ENCODE measurements at regions not wholly inside any gene's neighbourhood (a gene's known extent, or its start where the extent isn't known, plus 50 kb on each side); places are given as distances from the start of the nearest gene placed in this dataset.

- POLR2A ChIA-PET = no interaction called here
- no peaks in the 10 kb centered on the region for H3K79me2 ChIP-seq (ENCODE audit: control insufficient read depth, insufficient read depth, low read length)
- no peaks in the 10 kb centered on the region for H3K36me3 ChIP-seq (ENCODE audit: control insufficient read depth in 2 of 2, extremely low read depth in 1 of 2, insufficient read depth in 2 of 2, low read length in 2 of 2)
- H3K9ac ChIP-seq (replicated peaks; ENCODE audit: extremely low read depth, insufficient read depth, low read length) = no peak overlapping the region
- no peak overlapping the region for H3K4me3 ChIP-seq (replicated peaks in 1 of 3; ENCODE audit: insufficient read depth in 1 of 3, low read depth in 1 of 3, low read length in 3 of 3)
- H3K27me3 ChIP-seq (ENCODE audit: control insufficient read depth in 2 of 2, insufficient read depth in 2 of 2, low read length in 2 of 2) = no peaks in the 10 kb centered on the region
- no peaks in the 10 kb centered on the region for H3K4me1 ChIP-seq (ENCODE audit: control insufficient read depth, extremely low read depth, insufficient read depth, low read length)
- dilution Hi-C loops (cut with MboI; ENCODE audit: extremely low pct_ligation_motif_present, low sequenced_read_pairs) = no loop called here
- H3K9me3 ChIP-seq (replicated peaks; ENCODE audit: control insufficient read depth, insufficient read depth, low read length) = no peaks in the 10 kb centered on the region
- H4K20me1 ChIP-seq (replicated peaks; ENCODE audit: control insufficient read depth, extremely low read depth, insufficient read depth, low read length) = no peaks in the 10 kb centered on the region
- intact Hi-C loops (cut with micrococcal nuclease) = no loop called here
- no peak overlapping the region for H3K27ac ChIP-seq (ENCODE audit: insufficient read depth, low read depth, low read length)
- H3K4me2 ChIP-seq (ENCODE audit: insufficient read depth, low read length) = no peak overlapping the region
- DNase-seq (ENCODE audit: low read depth, low spot score) = no peak
- CTCF ChIA-PET = no interaction called here
- no TSS peak for BruUV-seq (replicated peaks)
- no peak for TF ChIP-seq JUN (IDR thresholded peaks at IDR 0.05; ENCODE audit: borderline replicate concordance, insufficient read depth, insufficient read length, low read depth)
- no peaks in the 10 kb centered on the region for H3K9me1 ChIP-seq (replicated peaks; ENCODE audit: control insufficient read depth, extremely low read depth, insufficient read depth, low read length)
- FAIRE-seq = no peak
- no peak overlapping the region for H2AFZ ChIP-seq (ENCODE audit: low read depth, low read length)
These were observed 492.4 kb downstream of the CETN3 start for GRCh38 chr5:89917112-89917511.

GRCh38 chr5:89916131-89916530, 493.4 kb downstream of the CETN3 start:
- ChIA-PET POLR2A (no interaction called here), CTCF (no interaction called here)
- Histone ChIP-seq H3K9me1 (replicated peaks; ENCODE audit: control insufficient read depth, extremely low read depth, insufficient read depth, low read length) (no peaks in the 10 kb centered on the region), H3K27me3 (ENCODE audit: control insufficient read depth in 2 of 2, insufficient read depth in 2 of 2, low read length in 2 of 2) (no peaks in the 10 kb centered on the region), H3K27ac (ENCODE audit: insufficient read depth, low read depth, low read length) (no peak overlapping the region), H2AFZ (ENCODE audit: low read depth, low read length) (no peak overlapping the region), H3K4me2 (ENCODE audit: insufficient read depth, low read length) (no peak overlapping the region), H3K36me3 (ENCODE audit: control insufficient read depth in 2 of 2, extremely low read depth in 1 of 2, insufficient read depth in 2 of 2, low read length in 2 of 2) (no peaks in the 10 kb centered on the region), H4K20me1 (replicated peaks; ENCODE audit: control insufficient read depth, extremely low read depth, insufficient read depth, low read length) (no peaks in the 10 kb centered on the region), H3K79me2 (ENCODE audit: control insufficient read depth, insufficient read depth, low read length) (no peaks in the 10 kb centered on the region), H3K9ac (replicated peaks; ENCODE audit: extremely low read depth, insufficient read depth, low read length) (no peak overlapping the region), H3K9me3 (replicated peaks; ENCODE audit: control insufficient read depth, insufficient read depth, low read length) (no peaks in the 10 kb centered on the region), H3K4me3 (replicated peaks in 1 of 3; ENCODE audit: insufficient read depth in 1 of 3, low read depth in 1 of 3, low read length in 3 of 3) (no peak overlapping the region), H3K4me1 (ENCODE audit: control insufficient read depth, extremely low read depth, insufficient read depth, low read length) (no peaks in the 10 kb centered on the region)
- no peak for TF ChIP-seq CTCF (IDR thresholded peaks at IDR 0.05; ENCODE audit: extremely low read depth in 1 of 2, insufficient read depth in 1 of 2, low read depth in 1 of 2, low read length in 2 of 2)
- intact Hi-C loops (cut with micrococcal nuclease) (no loop called here), dilution Hi-C loops (cut with MboI; ENCODE audit: extremely low pct_ligation_motif_present, low sequenced_read_pairs) (no loop called here)
- no TSS peak for BruUV-seq (replicated peaks)
- no peak for FAIRE-seq
- DNase-seq (ENCODE audit: low read depth, low spot score) = no peak

Measured in endothelial cell of umbilical vein (primary cell).